GM13977 (cell line): ENCODE measurements at regions not wholly inside any gene's neighbourhood (a gene's known extent, or its start where the extent isn't known, plus 50 kb on each side); places are given as distances from the start of the nearest gene placed in this dataset.

Experiments used
- DNase-seq: peaks from one replicate; pipeline ENCODE4 v3.0.0; 2012; ENCODE audit warnings: low spot score
- CTCF ChIP-seq: IDR thresholded peaks from 2 replicates; pipeline ENCODE4 v1.5.1; 2012; ENCODE audit warnings: mild to moderate bottlenecking, control low read depth; ENCODE audit not compliant: insufficient read depth; ENCODE audit errors: extremely low read depth, missing control alignments
- in situ Hi-C: fragments of 300-500 bp; cut with MboI; formaldehyde crosslinking; loops from one replicate; pipeline ENCODE4 v1.12.0; 2022; ENCODE audit warnings: low sequenced_read_pairs, low pct_unique_long_range_greater_than_20kb, mixed read lengths, inconsistent platforms; ENCODE audit not compliant: unreplicated experiment

GRCh38 chr10:112059220-112059619 lies 124.3 kb downstream of the GPAM start:
- no peak for DNase-seq
- in situ Hi-C loops, result no loop called here
- no peak for TF ChIP-seq CTCF

- in situ Hi-C loops, result no loop called here
- TF ChIP-seq CTCF, result no peak
Observed at GRCh38 chr10:112071596-112072133, 111.9 kb downstream of the GPAM start.

GRCh38 chr10:112078003-112078402 lies 105.6 kb downstream of the GPAM start:
- DNase-seq, result no peak
- no peak for TF ChIP-seq CTCF
- in situ Hi-C loops, result no loop called here

More at GRCh38 chr10:112071596-112072133, 111.9 kb downstream of the GPAM start:
- no peak for DNase-seq

GRCh38 chr10:112080231-112080630 lies 103.3 kb downstream of the GPAM start:
- no peak for DNase-seq
- in situ Hi-C loops, result no loop called here
- TF ChIP-seq CTCF, result no peak

- no peak for TF ChIP-seq CTCF
- no peak for DNase-seq
- in situ Hi-C loops, result no loop called here
Observed at GRCh38 chr10:112082120-112082519, 101.4 kb downstream of the GPAM start.

GRCh38 chr10:112083472-112083871 lies 100.1 kb downstream of the GPAM start:
- in situ Hi-C loops, result no loop called here
- no peak for DNase-seq
- TF ChIP-seq CTCF, result no peak
